ENCODE measurements at regions not wholly inside any gene's neighbourhood (a gene's known extent, or its start where the extent isn't known, plus 50 kb on each side); places are given as distances from the start of the nearest gene placed in this dataset.

GRCh38 chr1:147851149-147851548 is 51.4 kb upstream of the GJA8 start:
- DNase-seq (ENCODE audit: low read depth) = no peak

GRCh38 chr1:147852706-147853225 is 49.8 kb upstream of the GJA8 start:
- no peak for DNase-seq (ENCODE audit: low read depth)

Measured in myocyte (in vitro differentiated cells).